Tibial nerve (tissue), 4 donors: ENCODE measurements at regions not wholly inside any gene's neighbourhood (a gene's known extent, or its start where the extent isn't known, plus 50 kb on each side); places are given as distances from the start of the nearest gene placed in this dataset.

Source experiments
- DNase-seq, 2 donors: peaks; one replicate each; pipeline ENCODE4 v3.0.0-alpha.2; 2019; ENCODE audit warnings: low spot score in 2 of 2
- H3K27ac ChIP-seq, 4 donors: fragments of 200-600 bp; sonication (generic) in 3 of 4; one replicate each; pipeline ENCODE4 v1.5.1; 2017 to 2019; ENCODE audit warnings: mild to moderate bottlenecking in 1 of 4
- H3K27me3 ChIP-seq, 2 donors: fragments of 200-600 bp; sonication (generic) in 1 of 2; one replicate each; pipeline versions ENCODE4 v1.5.1 to v1.6.0; 2017 to 2019
- H3K36me3 ChIP-seq, 3 donors: fragments of 200-600 bp; sonication (generic); one replicate each; pipeline ENCODE4 v1.5.1; 2018 to 2019
- H3K4me1 ChIP-seq, 4 donors: fragments of 200-600 bp; sonication (generic) in 3 of 4; one replicate each; pipeline ENCODE4 v1.5.1; 2017 to 2019
- H3K4me3 ChIP-seq, 4 donors: fragments of 200-600 bp; sonication (generic) in 3 of 4; one replicate each; pipeline ENCODE4 v1.5.1; 2017 to 2019; ENCODE audit warnings: mild to moderate bottlenecking in 1 of 4, moderate library complexity in 1 of 4
- H3K9me3 ChIP-seq, 4 donors: fragments of 200-600 bp; sonication (generic) in 3 of 4; one replicate each; pipeline ENCODE4 v1.5.1; 2017 to 2019
- EP300 ChIP-seq, 2 donors: sonication (generic); formaldehyde crosslinking; IDR thresholded peaks; one replicate each; pipeline ENCODE4 v1.6.1; 2017; ENCODE audit warnings: antibody characterized with exemption in 2 of 2, mild to moderate bottlenecking in 1 of 2
- POLR2A ChIP-seq, 2 donors: fragments of 450-650 bp; IDR thresholded peaks; one replicate each; pipeline ENCODE4 v1.6.1; 2017; ENCODE audit warnings: antibody characterized with exemption in 2 of 2, mild to moderate bottlenecking in 2 of 2, moderate library complexity in 2 of 2
- WGBS, 2 donors: methylation state at CpG; one replicate each; pipeline ENCODE4 v1.1.5; 2018; 5-methylcytosine and 5-hydroxymethylcytosine counted together
- TF ChIP-seq, protein P1 (sequence below), 5 experiments: fragments of 200-600 bp in 3 of 5; fragments of 450-650 bp in 2 of 5; sonication (generic) in 3 of 5; IDR thresholded peaks; one replicate each; pipeline ENCODE4 v1.5.1; 2016 to 2019; ENCODE audit warnings: antibody characterized with exemption in 5 of 5, mild to moderate bottlenecking in 3 of 5, moderate library complexity in 2 of 5

DNA sequence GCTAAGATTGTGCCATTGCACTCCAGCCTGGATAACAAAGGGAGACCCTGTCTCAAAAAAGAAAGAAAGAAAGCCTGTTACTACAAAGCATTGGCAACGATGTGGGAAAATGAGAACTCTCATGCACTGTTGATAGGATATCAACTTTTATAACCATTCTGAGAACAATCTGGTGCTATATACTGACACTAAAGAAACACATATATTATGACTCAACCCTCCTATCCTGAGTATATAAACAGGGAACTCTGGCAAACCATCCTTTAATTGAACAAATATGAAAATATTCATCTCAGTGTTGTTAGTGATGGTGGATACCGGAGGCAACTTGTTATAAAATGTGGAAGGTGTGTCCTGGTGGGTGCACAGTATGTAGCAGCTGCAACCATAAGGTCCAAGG lies 53.0 kb upstream of the SOD3 start:
- H3K4me1 ChIP-seq, result no peaks in the 10 kb centered on the region
- H3K27ac ChIP-seq, result no peak overlapping the region
- no peaks in the 10 kb centered on the region for H3K36me3 ChIP-seq
- TF ChIP-seq EP300 (IDR thresholded peaks at IDR 0.05) (no peak), POLR2A (IDR thresholded peaks at IDR 0.05) (no peak)
- TF ChIP-seq, protein P1, sequence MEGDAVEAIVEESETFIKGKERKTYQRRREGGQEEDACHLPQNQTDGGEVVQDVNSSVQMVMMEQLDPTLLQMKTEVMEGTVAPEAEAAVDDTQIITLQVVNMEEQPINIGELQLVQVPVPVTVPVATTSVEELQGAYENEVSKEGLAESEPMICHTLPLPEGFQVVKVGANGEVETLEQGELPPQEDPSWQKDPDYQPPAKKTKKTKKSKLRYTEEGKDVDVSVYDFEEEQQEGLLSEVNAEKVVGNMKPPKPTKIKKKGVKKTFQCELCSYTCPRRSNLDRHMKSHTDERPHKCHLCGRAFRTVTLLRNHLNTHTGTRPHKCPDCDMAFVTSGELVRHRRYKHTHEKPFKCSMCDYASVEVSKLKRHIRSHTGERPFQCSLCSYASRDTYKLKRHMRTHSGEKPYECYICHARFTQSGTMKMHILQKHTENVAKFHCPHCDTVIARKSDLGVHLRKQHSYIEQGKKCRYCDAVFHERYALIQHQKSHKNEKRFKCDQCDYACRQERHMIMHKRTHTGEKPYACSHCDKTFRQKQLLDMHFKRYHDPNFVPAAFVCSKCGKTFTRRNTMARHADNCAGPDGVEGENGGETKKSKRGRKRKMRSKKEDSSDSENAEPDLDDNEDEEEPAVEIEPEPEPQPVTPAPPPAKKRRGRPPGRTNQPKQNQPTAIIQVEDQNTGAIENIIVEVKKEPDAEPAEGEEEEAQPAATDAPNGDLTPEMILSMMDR (IDR thresholded peaks at IDR 0.05), result no peak
- no peak overlapping the region for H3K4me3 ChIP-seq
- WGBS, 2 donors, result 64 to 81% methylated on average over 2 of the region's 2 CpGs
- H3K27me3 ChIP-seq, result no peaks in the 10 kb centered on the region
- peaks cover 0 to 6% (median 0%) of the 10 kb centered on the region in 4 donors for H3K9me3 ChIP-seq
- no peak for DNase-seq

DNA sequence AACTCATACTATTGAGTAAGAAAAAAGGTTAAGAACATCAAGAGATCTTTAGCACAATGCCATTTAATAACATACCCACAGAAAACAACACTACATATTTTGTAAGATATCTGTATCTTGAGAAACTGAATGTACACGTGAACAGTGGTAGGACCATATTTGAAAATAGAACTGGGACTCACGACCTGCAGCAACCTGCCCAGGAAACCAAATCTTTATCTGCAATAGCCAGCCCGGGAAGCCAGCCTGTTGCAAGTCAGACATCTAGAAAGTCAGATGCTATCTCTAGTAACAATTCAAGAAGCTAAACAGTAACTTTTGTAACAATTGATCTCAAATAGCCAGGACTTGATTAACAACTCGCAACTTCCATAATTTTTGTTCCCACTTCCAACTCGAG lies 52.6 kb upstream of the SOD3 start:
- no peak for TF ChIP-seq POLR2A (IDR thresholded peaks at IDR 0.05)
- TF ChIP-seq, protein P1 (IDR thresholded peaks at IDR 0.05), result no peak
- TF ChIP-seq EP300 (IDR thresholded peaks at IDR 0.05), result no peak
- no peak overlapping the region for H3K4me3 ChIP-seq
- 83 to 88% methylated on average over 5 of the region's 5 CpGs for WGBS, 2 donors
- no peaks in the 10 kb centered on the region for H3K27me3 ChIP-seq
- DNase-seq, result no peak
- H3K4me1 ChIP-seq, result no peaks in the 10 kb centered on the region
- H3K36me3 ChIP-seq, result no peaks in the 10 kb centered on the region
- H3K27ac ChIP-seq, result no peak overlapping the region
- peaks cover 0 to 1% (median 0%) of the 10 kb centered on the region in 4 donors for H3K9me3 ChIP-seq

DNA sequence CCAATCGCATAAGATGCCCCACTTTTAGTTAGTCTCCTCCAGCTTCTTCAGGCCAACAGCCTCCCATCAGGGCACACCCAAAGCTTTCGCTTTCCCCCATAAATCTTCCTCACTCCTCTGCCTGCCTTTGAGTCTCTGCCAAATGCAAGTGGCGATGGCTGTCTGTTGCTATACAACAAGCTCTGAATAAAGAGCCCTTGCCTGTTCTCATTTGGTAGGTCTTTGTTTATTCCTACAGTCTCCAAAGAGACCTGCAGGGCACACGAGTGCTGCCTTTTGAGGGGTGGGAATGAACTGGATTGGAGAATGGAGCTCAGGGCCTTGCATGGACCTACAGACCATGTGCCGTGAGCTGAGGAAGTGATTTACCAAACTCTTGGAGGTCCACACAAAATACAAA lies 52.2 kb upstream of the SOD3 start:
- TF ChIP-seq EP300 (IDR thresholded peaks at IDR 0.05), result no peak
- TF ChIP-seq POLR2A (IDR thresholded peaks at IDR 0.05), result no peak
- TF ChIP-seq, protein P1 (IDR thresholded peaks at IDR 0.05), result no peak
- DNase-seq, result no peak
- H3K36me3 ChIP-seq, result no peaks in the 10 kb centered on the region
- H3K4me1 ChIP-seq, result no peaks in the 10 kb centered on the region
- 87% methylated on average over 5 of the region's 5 CpGs for WGBS, 2 donors
- H3K27me3 ChIP-seq, result no peaks in the 10 kb centered on the region
- H3K27ac ChIP-seq, result no peak overlapping the region
- H3K4me3 ChIP-seq, result no peak overlapping the region
- no peaks in the 10 kb centered on the region for H3K9me3 ChIP-seq

DNA sequence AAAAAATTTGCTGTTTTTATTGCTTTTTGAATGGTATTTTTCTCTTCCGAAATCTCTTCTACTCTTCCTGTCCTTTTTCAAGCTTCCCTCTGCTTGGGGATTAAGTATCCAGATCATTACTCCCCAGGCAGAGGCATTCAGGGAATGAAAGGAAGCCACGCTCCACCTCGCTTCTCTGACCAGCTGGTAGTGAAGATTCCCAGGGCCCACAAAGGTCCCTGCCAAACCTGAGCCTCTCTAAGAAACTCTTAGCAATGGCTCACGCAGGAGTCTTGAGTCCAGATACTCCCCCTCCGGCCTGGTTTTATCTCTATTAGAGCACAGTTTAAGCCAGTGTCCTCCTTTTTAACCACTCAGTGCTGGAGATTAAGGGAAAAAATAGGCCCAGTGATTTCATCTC lies 51.4 kb upstream of the SOD3 start:
- Histone ChIP-seq H3K27me3 (no peaks in the 10 kb centered on the region), H3K36me3 (no peaks in the 10 kb centered on the region), H3K27ac (no peak overlapping the region), H3K4me3 (no peak overlapping the region), H3K9me3 (no peaks in the 10 kb centered on the region), H3K4me1 (no peaks in the 10 kb centered on the region)
- no peak for DNase-seq
- 82 to 85% methylated on average over 5 of the region's 5 CpGs for WGBS, 2 donors
- TF ChIP-seq, protein P1 (IDR thresholded peaks at IDR 0.05), result no peak
- TF ChIP-seq EP300 (IDR thresholded peaks at IDR 0.05) (no peak), POLR2A (IDR thresholded peaks at IDR 0.05) (no peak)

DNA sequence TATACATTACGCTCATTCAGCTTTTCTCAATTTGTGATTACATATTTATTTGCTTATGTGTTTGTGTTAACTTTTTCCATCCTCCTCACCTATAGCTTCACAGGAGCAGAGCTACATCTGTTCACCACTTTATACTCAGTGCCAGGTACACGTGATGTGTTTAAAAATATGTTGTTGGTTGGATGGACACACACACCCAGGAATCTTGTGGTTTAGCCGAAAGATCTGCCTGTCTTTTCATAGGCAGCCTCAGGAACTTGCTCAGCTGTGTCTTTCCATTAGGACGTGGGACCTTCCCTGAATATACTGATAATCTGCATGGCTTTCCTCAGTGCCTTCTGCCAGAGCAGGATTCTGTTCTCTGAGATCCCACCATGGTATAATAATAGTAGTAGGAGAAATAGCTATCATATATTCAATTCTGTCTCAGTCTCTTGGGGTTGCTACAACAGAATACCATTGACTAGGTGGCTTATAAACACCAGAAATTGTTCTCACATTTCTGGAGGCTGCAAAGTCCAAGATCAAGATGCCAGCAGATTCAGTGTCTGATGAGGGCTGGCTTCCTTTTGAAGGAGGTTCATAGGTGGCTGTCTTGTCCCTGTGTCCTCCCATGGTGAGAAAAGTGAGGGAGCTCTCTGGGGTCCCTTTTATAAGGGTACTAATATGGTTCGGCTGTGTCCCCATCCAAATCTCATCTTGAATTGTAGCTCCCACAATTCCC lies 50.0 kb upstream of the SOD3 start:
- Histone ChIP-seq H3K4me3 (no peak overlapping the region), H3K36me3 (no peaks in the 10 kb centered on the region), H3K27ac (no peak overlapping the region), H3K27me3 (no peaks in the 10 kb centered on the region), H3K4me1 (no peaks in the 10 kb centered on the region), H3K9me3 (no peaks in the 10 kb centered on the region)
- no peak for DNase-seq
- WGBS, 2 donors, result 81 to 82% methylated on average over 5 of the region's 5 CpGs
- no peak for TF ChIP-seq POLR2A (IDR thresholded peaks at IDR 0.05)
- TF ChIP-seq, protein P1 (IDR thresholded peaks at IDR 0.05), result no peak
